ENCODE measurements at regions not wholly inside any gene's neighbourhood (a gene's known extent, or its start where the extent isn't known, plus 50 kb on each side); places are given as distances from the start of the nearest gene placed in this dataset.

DNA sequence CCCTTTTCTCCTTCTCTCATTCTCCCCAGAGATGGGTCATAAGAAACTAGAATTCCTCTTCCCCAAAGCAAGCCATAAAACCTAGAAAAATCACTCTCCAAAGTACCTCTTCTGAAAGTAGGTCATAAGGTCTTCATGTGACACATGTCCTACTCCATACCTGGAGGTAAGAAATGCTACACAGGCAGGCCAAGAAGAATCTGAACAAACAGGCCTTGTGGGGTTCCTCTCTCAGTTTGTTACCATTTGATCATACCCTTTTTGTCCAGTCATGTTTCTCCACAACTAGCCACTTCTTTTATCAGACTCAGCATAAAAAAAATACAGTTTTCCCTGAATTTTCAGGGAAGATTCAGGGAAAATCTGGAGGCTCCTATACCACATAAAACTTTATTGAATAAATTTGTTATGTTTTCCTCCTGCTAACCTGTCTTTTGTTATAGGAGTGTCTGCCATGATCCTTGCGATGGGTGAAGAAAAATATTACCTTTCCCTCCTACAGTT is 134.4 kb upstream of the LMO4 start:
- H3K9me3 Mint-ChIP-seq: peaks cover 6% of the 10 kb centered on the region
- no peak overlapping the region for H3K27ac Mint-ChIP-seq
- peaks cover 12% of the 10 kb centered on the region for H3K27me3 Mint-ChIP-seq
- H3K4me1 Mint-ChIP-seq: no peaks in the 10 kb centered on the region
- intact Hi-C loops (cut with micrococcal nuclease): no loop called here
- TF ChIP-seq, protein P1, sequence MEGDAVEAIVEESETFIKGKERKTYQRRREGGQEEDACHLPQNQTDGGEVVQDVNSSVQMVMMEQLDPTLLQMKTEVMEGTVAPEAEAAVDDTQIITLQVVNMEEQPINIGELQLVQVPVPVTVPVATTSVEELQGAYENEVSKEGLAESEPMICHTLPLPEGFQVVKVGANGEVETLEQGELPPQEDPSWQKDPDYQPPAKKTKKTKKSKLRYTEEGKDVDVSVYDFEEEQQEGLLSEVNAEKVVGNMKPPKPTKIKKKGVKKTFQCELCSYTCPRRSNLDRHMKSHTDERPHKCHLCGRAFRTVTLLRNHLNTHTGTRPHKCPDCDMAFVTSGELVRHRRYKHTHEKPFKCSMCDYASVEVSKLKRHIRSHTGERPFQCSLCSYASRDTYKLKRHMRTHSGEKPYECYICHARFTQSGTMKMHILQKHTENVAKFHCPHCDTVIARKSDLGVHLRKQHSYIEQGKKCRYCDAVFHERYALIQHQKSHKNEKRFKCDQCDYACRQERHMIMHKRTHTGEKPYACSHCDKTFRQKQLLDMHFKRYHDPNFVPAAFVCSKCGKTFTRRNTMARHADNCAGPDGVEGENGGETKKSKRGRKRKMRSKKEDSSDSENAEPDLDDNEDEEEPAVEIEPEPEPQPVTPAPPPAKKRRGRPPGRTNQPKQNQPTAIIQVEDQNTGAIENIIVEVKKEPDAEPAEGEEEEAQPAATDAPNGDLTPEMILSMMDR (IDR thresholded peaks at IDR 0.05): no peak
- ATAC-seq (ENCODE audit: low read depth): no peak
- ChIA-PET POLR2A (no interaction called here), CTCF (no interaction called here)
- no peak overlapping the region for H3K4me3 Mint-ChIP-seq
- DNase-seq: no peak
- H3K36me3 Mint-ChIP-seq (ENCODE audit: low read depth): no peaks in the 10 kb centered on the region

DNA sequence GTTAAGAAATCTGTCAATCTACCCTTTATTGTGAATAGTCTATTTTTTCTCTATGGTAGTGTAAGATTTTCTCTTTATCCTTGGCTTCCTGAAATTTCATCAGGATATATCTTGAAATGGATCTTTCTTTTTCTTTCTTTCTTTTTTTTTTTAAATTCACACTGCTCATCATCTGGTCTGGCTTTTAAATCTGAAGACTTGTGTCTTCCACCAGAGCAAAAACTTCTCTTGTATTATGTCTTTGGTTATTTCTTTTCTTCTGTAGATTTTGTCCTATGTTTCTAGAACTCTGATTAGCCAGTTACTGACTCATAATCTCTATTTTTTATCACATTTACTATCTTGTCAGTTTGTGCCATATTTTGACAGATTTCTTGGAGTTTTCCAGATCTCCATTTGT is 133.8 kb upstream of the LMO4 start:
- Mint-ChIP-seq H3K27ac (no peak overlapping the region), H3K27me3 (peaks cover 16% of the 10 kb centered on the region), H3K9me3 (peaks cover 6% of the 10 kb centered on the region), H3K4me1 (no peaks in the 10 kb centered on the region), H3K36me3 (ENCODE audit: low read depth) (no peaks in the 10 kb centered on the region), H3K4me3 (no peak overlapping the region)
- no peak for ATAC-seq (ENCODE audit: low read depth)
- ChIA-PET CTCF (no interaction called here), POLR2A (no interaction called here)
- TF ChIP-seq, protein P1 (IDR thresholded peaks at IDR 0.05): no peak
- intact Hi-C loops (cut with micrococcal nuclease): no loop called here
- DNase-seq: no peak

DNA sequence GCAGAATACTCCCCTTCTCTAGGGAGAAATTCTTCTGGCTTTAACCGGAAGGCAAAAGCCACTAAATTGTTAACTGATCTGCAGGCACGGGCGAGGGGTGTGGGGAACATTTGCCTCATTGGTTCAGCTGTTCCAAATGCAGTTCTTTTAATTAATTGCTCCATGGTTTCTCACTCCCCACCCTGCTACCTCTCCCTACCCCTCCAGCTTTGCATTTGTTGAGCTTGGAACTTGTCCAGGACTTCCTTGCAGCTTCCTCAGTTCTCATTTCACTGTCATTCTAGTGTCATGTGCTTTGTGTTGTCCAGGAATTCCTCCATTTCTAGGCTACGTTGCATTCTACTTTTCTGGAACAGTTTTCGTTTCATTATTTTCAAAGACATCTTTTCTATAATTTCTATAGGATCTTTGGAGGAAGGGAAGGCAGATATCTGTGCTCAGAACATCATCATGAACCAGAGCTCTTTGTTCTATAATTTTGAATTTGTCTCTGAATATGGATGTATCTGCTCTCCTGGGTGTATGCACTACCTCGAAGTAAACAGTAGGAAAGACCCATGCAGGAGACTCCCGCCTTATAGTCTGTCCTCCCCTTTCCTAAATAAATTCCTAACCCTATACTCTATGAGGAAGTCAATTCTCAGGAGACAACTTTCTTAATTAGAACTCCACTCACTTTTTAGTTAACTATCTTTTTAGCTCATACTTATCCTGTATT is 132.4 kb upstream of the LMO4 start:
- no peak for ATAC-seq (ENCODE audit: low read depth)
- no peak for DNase-seq
- TF ChIP-seq, protein P1 (IDR thresholded peaks at IDR 0.05): no peak
- Mint-ChIP-seq H3K27me3 (peaks cover 26% of the 10 kb centered on the region), H3K36me3 (ENCODE audit: low read depth) (no peaks in the 10 kb centered on the region), H3K9me3 (peaks cover 6% of the 10 kb centered on the region), H3K27ac (no peak overlapping the region), H3K4me1 (no peaks in the 10 kb centered on the region), H3K4me3 (no peak overlapping the region)
- ChIA-PET CTCF (no interaction called here), POLR2A (no interaction called here)
- intact Hi-C loops (cut with micrococcal nuclease): no loop called here

DNA sequence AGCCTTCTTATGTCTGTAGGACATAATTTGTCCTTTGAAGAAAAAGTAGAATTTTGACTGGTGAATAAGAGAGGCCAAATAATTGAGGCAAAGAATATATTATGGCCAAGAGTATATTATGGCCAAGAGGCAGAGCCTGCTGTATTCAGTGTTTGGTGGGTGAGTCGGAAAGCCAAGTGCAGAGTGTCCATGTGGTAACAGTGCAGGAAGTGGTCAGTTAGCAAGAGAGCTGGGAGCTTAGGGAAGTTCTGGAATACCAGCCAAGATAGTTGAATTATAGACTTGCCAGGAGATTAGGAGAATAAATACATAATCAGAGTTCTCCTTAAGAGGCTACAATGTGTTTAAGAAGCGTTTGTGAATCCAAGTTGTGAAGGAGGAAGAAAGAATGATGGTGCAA is 131.5 kb upstream of the LMO4 start:
- Mint-ChIP-seq H3K36me3 (ENCODE audit: low read depth) (no peaks in the 10 kb centered on the region), H3K4me1 (peaks cover under 1% of the 10 kb centered on the region), H3K9me3 (peaks cover 6% of the 10 kb centered on the region), H3K4me3 (no peak overlapping the region), H3K27ac (no peak overlapping the region), H3K27me3 (peaks cover 30% of the 10 kb centered on the region)
- ChIA-PET CTCF (no interaction called here), POLR2A (no interaction called here)
- no peak for DNase-seq
- intact Hi-C loops (cut with micrococcal nuclease): no loop called here
- ATAC-seq (ENCODE audit: low read depth): no peak
- TF ChIP-seq, protein P1 (IDR thresholded peaks at IDR 0.05): no peak

DNA sequence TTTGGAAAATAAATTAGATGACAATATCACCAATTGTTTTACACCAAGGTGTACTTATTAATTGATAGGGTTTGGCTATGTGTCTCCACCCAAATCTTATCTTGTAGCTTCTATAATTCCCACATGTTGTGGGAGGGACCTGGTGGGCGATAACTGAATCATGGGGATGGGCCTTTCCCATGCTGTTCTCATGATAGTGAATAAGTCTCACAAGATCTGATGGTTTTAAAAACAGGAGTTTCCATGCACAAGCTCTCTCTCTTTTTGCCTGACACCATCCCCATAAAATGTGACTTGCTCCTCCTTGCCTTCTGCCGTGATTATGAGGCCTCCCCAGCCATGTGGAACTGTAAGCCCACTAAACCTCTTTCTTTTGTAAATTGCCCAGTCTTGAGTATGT is 131.0 kb upstream of the LMO4 start:
- H3K27ac Mint-ChIP-seq: no peak overlapping the region
- TF ChIP-seq, protein P1 (IDR thresholded peaks at IDR 0.05): no peak
- no peak overlapping the region for H3K4me3 Mint-ChIP-seq
- H3K4me1 Mint-ChIP-seq: peaks cover 5% of the 10 kb centered on the region
- intact Hi-C loops (cut with micrococcal nuclease): no loop called here
- CTCF ChIA-PET: no interaction called here
- H3K36me3 Mint-ChIP-seq (ENCODE audit: low read depth): no peaks in the 10 kb centered on the region
- ATAC-seq (ENCODE audit: low read depth) (no peak), DNase-seq (no peak)
- H3K27me3 Mint-ChIP-seq: peaks cover 31% of the 10 kb centered on the region
- POLR2A ChIA-PET: no interaction called here
- peaks cover 6% of the 10 kb centered on the region for H3K9me3 Mint-ChIP-seq
